MG63 (cell line): ENCODE measurements at regions not wholly inside any gene's neighbourhood (a gene's known extent, or its start where the extent isn't known, plus 50 kb on each side); places are given as distances from the start of the nearest gene placed in this dataset.

Experiments used
- DNase-seq: peaks from one replicate; pipeline ENCODE4 v3.0.0-alpha.2; 2020
- H3K27me3 ChIP-seq: fragments of 250-450 bp; sonication (Bioruptor Pico); 2 replicates; pipeline ENCODE4 v1.5.1; 2020; ENCODE audit warnings: mild to moderate bottlenecking, moderate library complexity
- H3K36me3 ChIP-seq: fragments of 250-450 bp; sonication (Bioruptor Pico); 2 replicates; pipeline ENCODE4 v1.5.1; 2020; ENCODE audit warnings: mild to moderate bottlenecking, moderate library complexity
- H3K4me3 ChIP-seq: fragments of 250-450 bp; sonication (Bioruptor Pico); 2 replicates; pipeline ENCODE4 v1.5.1; 2020; ENCODE audit warnings: mild to moderate bottlenecking, moderate library complexity
- H3K9me3 ChIP-seq: fragments of 250-450 bp; sonication (Bioruptor Pico); 2 replicates; pipeline ENCODE4 v1.5.1; 2020; ENCODE audit warnings: mild to moderate bottlenecking, moderate library complexity

DNA sequence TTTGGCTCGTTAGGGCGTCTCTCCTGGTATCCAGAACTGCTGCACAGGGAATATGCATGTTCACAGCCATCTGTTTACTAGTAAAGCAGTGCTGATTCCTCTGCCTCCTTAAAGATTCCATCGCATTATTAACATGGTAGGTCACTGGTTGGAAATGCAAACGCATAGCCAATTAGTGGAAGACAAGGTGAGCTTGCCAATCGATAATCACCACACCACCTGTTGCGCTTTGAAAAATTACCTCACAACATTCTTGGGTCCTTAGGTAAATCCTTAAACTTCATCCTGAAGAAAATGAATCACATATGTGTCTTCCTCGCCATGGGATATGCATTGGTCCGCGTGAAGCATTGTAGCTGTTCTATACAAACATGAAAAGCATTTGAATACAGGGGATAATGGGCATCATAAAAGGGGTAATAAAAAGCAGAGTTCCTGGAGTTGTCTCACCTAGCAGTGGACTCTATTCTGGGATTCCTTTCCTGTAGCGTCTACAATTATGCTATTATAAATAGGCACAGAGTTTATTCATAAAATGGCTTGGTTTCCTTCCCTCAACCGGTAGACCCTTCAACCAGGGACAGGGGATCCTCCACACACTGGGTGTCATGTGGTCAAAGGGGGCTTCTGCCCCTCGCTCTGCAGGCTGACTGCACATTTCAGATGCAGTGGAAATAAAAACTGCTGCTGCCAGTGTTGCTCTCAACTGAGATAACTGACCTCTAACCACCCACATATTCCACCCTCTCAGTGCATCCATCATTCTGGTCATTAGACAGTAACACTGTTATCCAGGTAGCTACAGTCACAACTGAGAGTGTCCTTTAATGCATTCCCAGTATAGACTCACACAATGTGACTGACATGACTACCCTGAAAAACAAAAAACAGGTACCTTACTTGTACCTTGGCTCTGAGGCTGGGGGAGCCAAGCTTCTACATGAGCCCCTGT, 389.2 kb upstream of the NFE2L3 start:
- Histone ChIP-seq H3K36me3 (no peaks in the 10 kb centered on the region), H3K9me3 (no peaks in the 10 kb centered on the region), H3K27me3 (no peaks in the 10 kb centered on the region), H3K4me3 (no peak overlapping the region)
- no peak for DNase-seq

DNA sequence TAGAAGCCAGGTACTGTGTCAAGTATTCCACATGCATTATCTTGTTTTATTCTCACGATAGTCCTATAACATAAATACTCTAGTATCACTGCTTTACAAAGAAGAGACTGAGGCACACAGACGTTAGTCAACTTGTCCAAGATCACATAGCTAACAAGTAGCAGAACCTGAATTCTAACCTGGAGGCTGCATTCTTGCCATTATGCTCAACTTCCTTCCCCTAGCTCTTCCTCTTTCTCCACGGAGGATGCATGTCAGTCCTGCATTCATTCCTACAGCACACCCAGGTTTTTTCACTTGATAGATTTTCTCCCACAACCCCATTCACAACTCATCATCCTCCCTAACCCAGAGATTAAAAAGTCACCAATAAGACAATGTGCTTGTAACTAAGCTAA, 388.5 kb upstream of the NFE2L3 start:
- H3K9me3 ChIP-seq = no peaks in the 10 kb centered on the region
- DNase-seq = no peak
- H3K36me3 ChIP-seq = no peaks in the 10 kb centered on the region
- no peak overlapping the region for H3K4me3 ChIP-seq
- no peaks in the 10 kb centered on the region for H3K27me3 ChIP-seq

- no peak for DNase-seq
- H3K9me3 ChIP-seq = no peaks in the 10 kb centered on the region
- no peaks in the 10 kb centered on the region for H3K36me3 ChIP-seq
- H3K4me3 ChIP-seq = no peak overlapping the region
- H3K27me3 ChIP-seq = no peaks in the 10 kb centered on the region
These were observed 386.8 kb upstream of the NFE2L3 start for GRCh38 chr7:25765110-25765655.

DNA sequence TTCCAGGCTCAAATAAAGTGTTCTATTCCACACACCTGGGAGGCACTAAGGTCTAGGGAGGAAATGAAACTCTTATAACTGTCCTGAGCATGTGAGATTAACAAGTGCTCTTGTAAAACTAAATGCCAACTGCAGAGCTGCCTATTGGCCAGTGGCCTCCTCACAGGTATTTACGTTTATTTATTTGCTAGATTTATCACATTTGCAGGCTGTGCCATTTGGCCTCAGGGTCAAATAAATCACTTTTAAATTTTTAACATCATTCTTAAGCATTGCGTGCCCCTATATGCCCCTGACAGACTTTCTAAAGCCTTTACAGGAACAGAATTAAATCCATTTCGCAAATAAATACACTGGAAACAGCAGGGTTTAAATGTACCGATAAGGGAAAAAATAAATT, 381.8 kb upstream of the NFE2L3 start:
- no peaks in the 10 kb centered on the region; the same call in 1 of the 2 replicates for H3K27me3 ChIP-seq
- no peaks in the 10 kb centered on the region for H3K9me3 ChIP-seq
- no peaks in the 10 kb centered on the region for H3K36me3 ChIP-seq
- no peak for DNase-seq
- no peak overlapping the region for H3K4me3 ChIP-seq

GRCh38 chr7:25770670-25771069, 381.3 kb upstream of the NFE2L3 start:
- no peak for DNase-seq
- H3K4me3 ChIP-seq = no peak overlapping the region
- H3K9me3 ChIP-seq = no peaks in the 10 kb centered on the region
- H3K36me3 ChIP-seq = no peaks in the 10 kb centered on the region
- no peaks in the 10 kb centered on the region; the same call in 1 of the 2 replicates for H3K27me3 ChIP-seq

- H3K9me3 ChIP-seq = no peaks in the 10 kb centered on the region
- H3K36me3 ChIP-seq = no peaks in the 10 kb centered on the region
- H3K27me3 ChIP-seq = no peaks in the 10 kb centered on the region; the same call in 1 of the 2 replicates
- no peak overlapping the region for H3K4me3 ChIP-seq
- no peak for DNase-seq
These were observed 380.5 kb upstream of the NFE2L3 start for GRCh38 chr7:25771491-25771890.

- Histone ChIP-seq H3K4me3 (no peak overlapping the region), H3K27me3 (no peaks in the 10 kb centered on the region; the same call in 1 of the 2 replicates), H3K36me3 (no peaks in the 10 kb centered on the region), H3K9me3 (no peaks in the 10 kb centered on the region)
- no peak for DNase-seq
These were observed 379.2 kb upstream of the NFE2L3 start for GRCh38 chr7:25772802-25773201.

GRCh38 chr7:25774675-25775074, 377.3 kb upstream of the NFE2L3 start:
- Histone ChIP-seq H3K36me3 (no peaks in the 10 kb centered on the region), H3K27me3 (no peaks in the 10 kb centered on the region; the same call in 1 of the 2 replicates), H3K9me3 (no peaks in the 10 kb centered on the region), H3K4me3 (no peak overlapping the region)
- DNase-seq = no peak

- Histone ChIP-seq H3K4me3 (no peak overlapping the region), H3K36me3 (no peaks in the 10 kb centered on the region), H3K27me3 (no peaks in the 10 kb centered on the region; the same call in 1 of the 2 replicates), H3K9me3 (no peaks in the 10 kb centered on the region)
- no peak for DNase-seq
These were observed 376.4 kb upstream of the NFE2L3 start for GRCh38 chr7:25775570-25775969.

DNA sequence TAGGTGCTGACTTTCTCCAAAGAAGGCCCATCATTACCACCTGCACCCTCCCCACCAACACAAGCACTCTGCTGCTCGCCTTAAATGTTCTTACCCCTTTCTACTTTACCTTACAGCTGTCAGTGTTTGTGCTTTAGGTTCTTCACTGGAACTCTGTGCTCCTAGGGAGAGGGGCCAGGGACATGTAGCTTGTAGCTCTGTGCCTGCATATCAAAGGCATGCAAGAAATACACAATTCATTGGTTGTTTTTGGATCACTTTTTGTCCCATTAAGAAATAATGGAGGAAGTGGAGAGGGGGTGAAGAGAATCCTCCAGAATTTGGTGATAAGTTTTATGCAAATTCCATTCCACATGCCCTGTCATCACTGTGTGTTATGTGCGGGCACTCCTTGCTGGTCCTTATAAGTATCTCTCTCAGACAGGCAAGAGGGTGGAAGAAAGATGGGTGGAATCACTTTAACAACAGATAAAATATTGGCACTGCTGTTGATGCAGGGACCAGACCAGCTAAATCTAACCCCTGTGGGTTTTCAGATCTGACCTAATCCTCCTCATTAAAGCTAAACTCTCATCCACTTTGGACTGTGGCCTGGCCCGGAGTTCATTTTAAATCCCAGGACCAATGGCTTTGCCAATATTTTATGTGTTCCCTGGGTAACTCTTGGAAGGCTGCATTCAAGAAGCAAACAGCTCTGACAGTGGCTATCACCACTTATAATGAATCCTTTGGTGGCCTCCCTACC, 375.8 kb upstream of the NFE2L3 start:
- Histone ChIP-seq H3K27me3 (no peaks in the 10 kb centered on the region; the same call in 1 of the 2 replicates), H3K9me3 (no peaks in the 10 kb centered on the region), H3K36me3 (no peaks in the 10 kb centered on the region), H3K4me3 (no peak overlapping the region)
- no peak for DNase-seq

GRCh38 chr7:25776744-25777123, 375.3 kb upstream of the NFE2L3 start:
- no peaks in the 10 kb centered on the region for H3K27me3 ChIP-seq
- H3K9me3 ChIP-seq = no peaks in the 10 kb centered on the region
- no peak overlapping the region for H3K4me3 ChIP-seq
- no peak for DNase-seq
- no peaks in the 10 kb centered on the region for H3K36me3 ChIP-seq

DNA sequence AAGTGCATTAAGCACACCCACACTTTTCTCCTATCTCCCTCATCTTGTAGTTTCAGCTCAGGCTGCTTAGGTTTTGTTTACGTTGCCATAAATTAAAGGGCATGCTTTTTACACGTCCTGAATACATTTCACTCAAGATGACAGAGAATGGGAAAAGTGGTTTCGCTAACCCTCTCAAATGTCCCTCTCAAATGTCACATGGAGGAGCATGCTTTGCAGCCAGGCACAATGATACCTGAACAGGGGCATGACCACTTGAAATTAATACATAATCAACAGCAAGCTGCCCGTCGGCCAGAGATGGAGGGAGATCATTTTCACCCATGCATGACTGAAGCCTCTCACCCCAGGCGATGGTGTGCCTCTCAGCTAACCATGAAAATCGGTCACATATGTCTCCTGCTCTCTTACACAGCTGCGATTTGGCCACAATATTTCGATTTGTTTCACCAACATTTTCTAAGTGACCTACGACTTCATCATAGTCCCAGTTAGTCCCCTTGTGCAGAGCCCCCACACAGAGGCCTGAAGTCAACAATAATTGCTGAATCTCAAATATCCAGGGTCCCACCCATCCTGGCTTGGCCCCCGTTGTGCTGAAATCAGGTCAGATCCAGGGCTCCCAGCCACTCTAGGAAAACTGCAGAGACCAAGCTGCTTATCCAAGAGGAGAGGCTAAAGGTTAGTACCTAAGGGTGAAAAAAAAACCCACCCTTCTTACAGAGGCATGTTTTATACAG, 373.9 kb upstream of the NFE2L3 start:
- DNase-seq = no peak
- no peaks in the 10 kb centered on the region for H3K27me3 ChIP-seq
- no peaks in the 10 kb centered on the region for H3K9me3 ChIP-seq
- no peak overlapping the region for H3K4me3 ChIP-seq
- H3K36me3 ChIP-seq = no peaks in the 10 kb centered on the region

GRCh38 chr7:25779002-25779546, 372.9 kb upstream of the NFE2L3 start:
- Histone ChIP-seq H3K36me3 (no peaks in the 10 kb centered on the region), H3K9me3 (no peaks in the 10 kb centered on the region)
- no peak for DNase-seq

GRCh38 chr7:25780904-25781303, 371.1 kb upstream of the NFE2L3 start:
- no peaks in the 10 kb centered on the region for H3K9me3 ChIP-seq
- no peak for DNase-seq
- no peaks in the 10 kb centered on the region for H3K27me3 ChIP-seq
- H3K36me3 ChIP-seq = no peaks in the 10 kb centered on the region
- H3K4me3 ChIP-seq = no peak overlapping the region

More at GRCh38 chr7:25779002-25779546, 372.9 kb upstream of the NFE2L3 start:
- H3K4me3 ChIP-seq = no peak overlapping the region
- no peaks in the 10 kb centered on the region for H3K27me3 ChIP-seq

DNA sequence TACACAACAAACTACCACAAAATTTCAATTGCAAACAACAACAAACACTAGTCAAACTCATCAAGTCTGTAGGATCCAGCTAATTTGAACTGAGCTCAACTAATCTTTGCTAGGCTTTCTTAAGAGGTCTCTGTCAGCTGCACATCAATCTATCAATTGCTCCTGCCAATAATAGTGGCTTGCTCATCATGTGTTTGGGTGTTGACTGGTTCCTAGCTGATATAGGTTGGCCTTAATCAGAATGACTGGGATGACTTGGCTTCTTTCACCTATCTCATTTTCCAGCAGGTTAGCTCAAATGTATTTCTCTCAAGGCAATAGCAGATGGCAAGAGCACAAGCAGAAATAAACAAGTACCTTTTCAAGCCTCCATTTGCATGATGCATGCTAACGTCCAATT, 370.3 kb upstream of the NFE2L3 start:
- no peaks in the 10 kb centered on the region for H3K9me3 ChIP-seq
- DNase-seq = no peak
- no peaks in the 10 kb centered on the region for H3K27me3 ChIP-seq
- H3K36me3 ChIP-seq = no peaks in the 10 kb centered on the region
- H3K4me3 ChIP-seq = no peak overlapping the region

DNA sequence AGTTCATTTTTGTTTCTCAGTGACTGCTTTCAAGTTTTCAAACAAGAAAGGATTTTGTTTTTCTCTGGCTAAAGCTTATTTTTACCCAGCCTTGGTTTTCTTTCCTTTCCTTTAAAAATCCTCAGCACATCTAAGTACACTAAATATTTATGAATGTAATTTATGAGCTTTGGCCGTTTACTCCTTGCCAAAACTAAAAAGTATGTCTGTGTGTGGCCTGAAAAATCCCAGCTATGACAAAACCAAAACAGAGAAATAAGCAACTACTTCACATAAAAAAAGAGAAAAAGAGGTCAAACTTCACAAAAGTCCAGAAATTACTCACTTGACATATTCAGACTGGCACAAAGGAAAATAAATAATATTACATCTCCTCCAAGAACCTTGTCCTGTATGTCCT, 365.1 kb upstream of the NFE2L3 start:
- H3K27me3 ChIP-seq = no peaks in the 10 kb centered on the region
- no peaks in the 10 kb centered on the region for H3K9me3 ChIP-seq
- H3K36me3 ChIP-seq = no peaks in the 10 kb centered on the region
- no peak overlapping the region for H3K4me3 ChIP-seq
- DNase-seq = no peak
